Esophagus squamous epithelium (tissue), 5 donors: ENCODE measurements at regions not wholly inside any gene's neighbourhood (a gene's known extent, or its start where the extent isn't known, plus 50 kb on each side); places are given as distances from the start of the nearest gene placed in this dataset.
"Not testable (repeated sequence)": the region's sequence is repeated elsewhere in the genome, so short reads cannot be mapped to it uniquely, and the experiment has no call there.

ENCODE experiments used
- DNase-seq: peaks from one replicate; lab custom pipeline; 2025; lab: John Stamatoyannopoulos, UW
- H3K27ac ChIP-seq, 4 donors: fragments of 200-600 bp; sonication (generic); one replicate each; pipeline ENCODE4 v1.5.1; 2016 to 2019; ENCODE audit warnings: mild to moderate bottlenecking in 1 of 4
- H3K27me3 ChIP-seq, 4 donors: fragments of 200-600 bp; sonication (generic); 1 replicate in 3 of 4; 2 replicates in 1 of 4; pipeline versions ENCODE4 v1.5.1 to v1.6.0; 2017 to 2021; ENCODE audit warnings: antibody characterized with exemption in 1 of 4
- H3K36me3 ChIP-seq, 3 donors: fragments of 200-600 bp; sonication (generic); one replicate each; pipeline ENCODE4 v1.5.1; 2016 to 2019
- H3K4me1 ChIP-seq, 3 donors: fragments of 200-600 bp; sonication (generic); one replicate each; pipeline ENCODE4 v1.5.1; 2017 to 2019
- H3K4me3 ChIP-seq, 4 donors: fragments of 200-600 bp; sonication (generic); 1 replicate in 3 of 4; 2 replicates in 1 of 4; pipeline ENCODE4 v1.5.1; 2016 to 2019; ENCODE audit warnings: mild to moderate bottlenecking in 2 of 4, moderate library complexity in 1 of 4
- H3K9me3 ChIP-seq, 3 donors: fragments of 200-600 bp; sonication (generic); one replicate each; pipeline ENCODE4 v1.5.1; 2016 to 2019
- POLR2A ChIP-seq, 4 donors: fragments of 450-650 bp; IDR thresholded peaks; one replicate each; pipeline ENCODE4 v1.6.1; 2017; ENCODE audit warnings: antibody characterized with exemption in 4 of 4, mild to moderate bottlenecking in 4 of 4, moderate library complexity in 3 of 4
- WGBS, 2 donors: methylation state at CpG; one replicate each; pipeline ENCODE4 v1.1.5; 2018; 5-methylcytosine and 5-hydroxymethylcytosine counted together
- intact Hi-C: fragments of 100-400 bp; cut with DNase I; formaldehyde crosslinking; loops from one replicate; pipeline ENCODE4 v1.15.0; 2022
- TF ChIP-seq, protein P1 (sequence below), 6 experiments: fragments of 450-650 bp in 4 of 6; fragments of 200-600 bp in 2 of 6; sonication (generic) in 2 of 6; IDR thresholded peaks; one replicate each; pipeline ENCODE4 v1.5.1; 2016 to 2019; ENCODE audit warnings: antibody characterized with exemption in 6 of 6, mild to moderate bottlenecking in 4 of 6, moderate library complexity in 4 of 6
- donor health status: DM: yes; HTN: yes; CAD: no.

DNA sequence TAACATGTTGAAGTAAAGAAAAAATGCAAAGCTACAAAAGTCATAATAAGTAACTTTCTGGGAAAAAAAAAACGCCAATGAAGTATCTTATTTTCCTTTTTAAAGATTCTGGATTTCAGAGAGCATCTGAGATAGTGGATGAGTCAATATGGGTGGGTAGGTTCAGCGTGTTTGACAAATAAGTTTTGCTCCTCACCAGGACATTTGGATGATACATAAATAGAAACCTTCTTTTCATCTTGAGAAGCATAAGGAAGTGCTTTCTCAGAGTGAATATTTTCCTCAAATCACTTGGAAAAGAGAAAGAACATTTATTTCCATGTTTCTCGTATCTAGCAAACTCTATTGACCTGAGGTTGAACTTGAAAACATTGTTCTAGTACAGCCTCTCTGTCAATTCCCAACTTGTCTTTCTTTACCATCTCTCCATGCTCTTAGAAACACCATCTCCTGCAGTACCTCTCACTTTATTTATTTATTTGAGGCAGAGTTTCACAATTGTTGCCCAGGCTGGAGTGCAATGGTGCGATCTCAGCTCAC is 463.2 kb downstream of the KLF5 start:
- peaks cover 0 to 9% (median 0%) of the 10 kb centered on the region in 3 donors for H3K4me1 ChIP-seq
- H3K9me3 ChIP-seq = no peaks in the 10 kb centered on the region
- 52 to 54% methylated on average over 4 of the region's 4 CpGs for WGBS, 2 donors
- H3K27ac ChIP-seq = no peak overlapping the region
- TF ChIP-seq, protein P1, sequence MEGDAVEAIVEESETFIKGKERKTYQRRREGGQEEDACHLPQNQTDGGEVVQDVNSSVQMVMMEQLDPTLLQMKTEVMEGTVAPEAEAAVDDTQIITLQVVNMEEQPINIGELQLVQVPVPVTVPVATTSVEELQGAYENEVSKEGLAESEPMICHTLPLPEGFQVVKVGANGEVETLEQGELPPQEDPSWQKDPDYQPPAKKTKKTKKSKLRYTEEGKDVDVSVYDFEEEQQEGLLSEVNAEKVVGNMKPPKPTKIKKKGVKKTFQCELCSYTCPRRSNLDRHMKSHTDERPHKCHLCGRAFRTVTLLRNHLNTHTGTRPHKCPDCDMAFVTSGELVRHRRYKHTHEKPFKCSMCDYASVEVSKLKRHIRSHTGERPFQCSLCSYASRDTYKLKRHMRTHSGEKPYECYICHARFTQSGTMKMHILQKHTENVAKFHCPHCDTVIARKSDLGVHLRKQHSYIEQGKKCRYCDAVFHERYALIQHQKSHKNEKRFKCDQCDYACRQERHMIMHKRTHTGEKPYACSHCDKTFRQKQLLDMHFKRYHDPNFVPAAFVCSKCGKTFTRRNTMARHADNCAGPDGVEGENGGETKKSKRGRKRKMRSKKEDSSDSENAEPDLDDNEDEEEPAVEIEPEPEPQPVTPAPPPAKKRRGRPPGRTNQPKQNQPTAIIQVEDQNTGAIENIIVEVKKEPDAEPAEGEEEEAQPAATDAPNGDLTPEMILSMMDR (IDR thresholded peaks at IDR 0.05) = no peak
- no peak for TF ChIP-seq POLR2A (IDR thresholded peaks at IDR 0.05)
- intact Hi-C loops = no loop called here
- no peaks in the 10 kb centered on the region for H3K36me3 ChIP-seq
- H3K27me3 ChIP-seq = no peaks in the 10 kb centered on the region
- no peak for DNase-seq
- H3K4me3 ChIP-seq = no peak overlapping the region

DNA sequence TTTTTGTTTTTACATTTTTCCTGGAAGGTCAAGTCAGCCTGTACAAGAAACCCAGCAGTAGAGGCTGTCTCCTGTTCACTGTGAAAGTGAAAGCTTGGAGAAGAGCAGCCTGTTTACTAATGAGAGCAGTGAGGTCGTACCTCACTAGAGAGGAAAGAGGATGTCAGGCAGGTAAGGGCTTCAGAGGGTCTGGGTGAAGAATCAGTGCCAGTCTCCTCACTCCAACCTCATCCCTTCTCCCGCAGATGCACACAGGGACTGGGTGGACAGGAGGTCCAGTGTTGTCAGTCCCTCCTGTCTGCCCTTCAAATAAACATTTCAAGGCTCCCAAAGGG is 462.5 kb downstream of the KLF5 start:
- H3K27ac ChIP-seq = no peak overlapping the region
- WGBS, 2 donors = 22 to 37% methylated on average over 2 of the region's 2 CpGs
- DNase-seq = no peak
- no peaks in the 10 kb centered on the region for H3K9me3 ChIP-seq
- TF ChIP-seq, protein P1 (IDR thresholded peaks at IDR 0.05) = no peak
- no peak for TF ChIP-seq POLR2A (IDR thresholded peaks at IDR 0.05)
- H3K4me1 ChIP-seq = peaks cover 0 to 9% (median 0%) of the 10 kb centered on the region in 3 donors
- no peaks in the 10 kb centered on the region for H3K36me3 ChIP-seq
- no peak overlapping the region for H3K4me3 ChIP-seq
- no peaks in the 10 kb centered on the region for H3K27me3 ChIP-seq
- intact Hi-C loops = no loop called here

DNA sequence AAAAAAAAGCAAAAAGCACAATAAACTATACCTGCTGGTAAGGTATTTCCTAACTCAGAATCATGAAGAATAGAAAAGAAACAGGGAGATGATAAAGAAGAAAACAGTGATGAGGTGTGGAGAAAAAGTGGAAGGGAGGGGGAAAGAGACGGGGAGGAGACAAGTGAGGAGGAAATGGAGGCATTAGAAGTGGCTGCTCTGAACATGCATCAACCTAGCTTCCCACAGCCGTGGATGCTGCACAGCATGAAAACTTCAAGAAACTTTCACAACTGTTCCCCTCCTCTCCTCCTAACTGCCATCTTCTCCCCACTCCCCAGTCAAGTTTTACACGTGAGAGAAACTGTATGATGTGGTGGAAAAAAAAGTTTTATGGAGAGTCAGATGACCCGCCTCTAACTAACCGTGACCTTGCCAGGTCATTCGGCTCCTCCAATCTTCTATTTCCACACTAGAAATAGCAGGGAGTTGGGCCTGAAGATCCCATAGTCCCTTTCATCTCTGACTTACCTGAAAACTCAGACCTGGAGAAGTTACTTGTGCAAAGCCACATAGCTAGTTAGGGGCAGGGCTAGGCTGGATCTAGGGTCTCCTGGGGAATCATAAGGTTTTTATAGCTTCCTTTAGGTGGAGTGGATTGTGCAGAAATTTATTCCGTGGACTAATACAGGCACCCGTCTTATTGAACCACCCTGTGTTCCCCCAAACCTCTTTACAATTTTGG is 461.9 kb downstream of the KLF5 start:
- Histone ChIP-seq H3K27me3 (no peaks in the 10 kb centered on the region), H3K36me3 (no peaks in the 10 kb centered on the region), H3K4me3 (no peak overlapping the region), H3K4me1 (peaks cover 0 to 9% (median 0%) of the 10 kb centered on the region in 3 donors), H3K27ac (no peak overlapping the region), H3K9me3 (no peaks in the 10 kb centered on the region)
- TF ChIP-seq, protein P1 (IDR thresholded peaks at IDR 0.05) = no peak
- no peak for TF ChIP-seq POLR2A (IDR thresholded peaks at IDR 0.05)
- WGBS, 2 donors = 70 to 79% methylated on average over 8 of the region's 8 CpGs
- intact Hi-C loops = no loop called here
- no peak for DNase-seq

DNA sequence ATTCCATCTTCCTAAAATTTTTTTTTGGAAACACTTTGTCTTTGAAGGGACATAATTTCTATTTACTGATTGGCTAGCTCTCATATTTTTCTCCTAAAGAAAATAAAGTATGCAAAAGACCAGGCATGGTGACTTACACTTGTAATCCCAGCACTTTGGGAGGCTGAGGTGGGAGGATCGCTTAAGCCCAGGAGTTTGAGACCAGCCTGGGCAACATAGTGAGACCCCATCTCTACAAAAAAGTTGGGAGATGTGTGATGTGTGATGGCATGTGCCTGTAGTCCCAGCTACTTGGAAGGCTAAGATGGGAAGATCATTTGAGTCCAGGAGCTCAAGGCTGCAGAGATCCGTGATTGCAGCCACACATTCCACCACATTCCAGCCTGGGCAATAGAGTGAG is 461.3 kb downstream of the KLF5 start:
- H3K4me1 ChIP-seq, intact Hi-C loops, H3K36me3 ChIP-seq, H3K27ac ChIP-seq, H3K9me3 ChIP-seq, H3K27me3 ChIP-seq, H3K4me3 ChIP-seq, DNase-seq: not testable (repeated sequence)
- WGBS, 2 donors = 90 to 100% methylated on average over 2 of the region's 2 CpGs

DNA sequence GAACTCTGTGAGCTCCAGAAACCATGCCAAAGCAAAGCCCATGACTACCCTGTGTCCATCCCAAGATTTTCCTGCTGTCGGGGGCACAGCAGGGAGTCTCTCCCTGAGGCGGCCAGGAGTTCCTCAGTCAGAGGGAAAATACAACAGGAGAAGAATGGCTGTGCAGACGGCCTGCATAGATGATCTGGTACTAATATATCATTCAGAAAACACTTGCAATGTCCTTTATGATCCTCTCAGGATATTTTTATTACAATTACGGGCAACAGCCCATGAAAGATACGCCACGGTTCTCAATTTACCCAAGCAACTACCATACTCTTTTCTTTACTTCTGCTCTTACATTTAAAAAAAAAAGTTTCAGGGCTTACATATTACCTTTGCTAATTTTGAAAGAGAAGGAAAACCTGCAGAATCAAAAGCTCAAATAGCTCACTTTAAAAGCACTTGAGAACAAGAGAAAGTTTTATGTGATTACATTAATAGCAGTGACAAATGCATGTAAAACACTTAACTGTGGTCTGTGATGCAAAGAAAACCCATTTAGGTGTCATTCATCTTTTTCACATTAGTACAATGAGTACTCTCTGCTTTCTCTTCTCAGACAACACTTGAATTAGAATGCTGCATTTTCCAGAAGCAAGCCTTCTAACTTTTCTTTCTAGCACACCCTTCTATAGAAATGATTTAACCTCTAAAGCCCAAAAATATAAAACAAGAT is 460.8 kb downstream of the KLF5 start:
- H3K4me3 ChIP-seq = no peak overlapping the region
- intact Hi-C loops = no loop called here
- no peaks in the 10 kb centered on the region for H3K27me3 ChIP-seq
- no peak overlapping the region for H3K27ac ChIP-seq
- H3K4me1 ChIP-seq = peaks cover 0 to 9% (median 0%) of the 10 kb centered on the region in 3 donors
- 74 to 97% methylated on average over 6 of the region's 6 CpGs for WGBS, 2 donors
- H3K9me3 ChIP-seq = no peaks in the 10 kb centered on the region
- TF ChIP-seq POLR2A (IDR thresholded peaks at IDR 0.05) = no peak
- TF ChIP-seq, protein P1 (IDR thresholded peaks at IDR 0.05) = no peak
- no peaks in the 10 kb centered on the region for H3K36me3 ChIP-seq
- no peak for DNase-seq
